Fibroblast of lung (primary cell): ENCODE measurements at regions not wholly inside any gene's neighbourhood (a gene's known extent, or its start where the extent isn't known, plus 50 kb on each side); places are given as distances from the start of the nearest gene placed in this dataset.

Experiments
- EZH2 ChIP-seq: IDR thresholded peaks from 2 replicates; pipeline ENCODE4 v1.5.1; 2012; ENCODE audit warnings: low read length, control low read depth, mild to moderate bottlenecking; ENCODE audit errors: missing control alignments
- TF ChIP-seq, protein P1 (sequence below), 2 donors: IDR thresholded peaks in 1 of 2; conservative IDR thresholded peaks in 1 of 2; 1 replicate in 1 of 2; 2 replicates in 1 of 2; pipeline ENCODE4 v1.5.1; 2011 to 2012; ENCODE audit warnings: low read length in 2 of 2, control low read depth in 1 of 2, inconsistent platforms in 1 of 2, low read depth in 1 of 2, mild to moderate bottlenecking in 1 of 2

GRCh38 chr16:79723583-79724168 lies 123.1 kb upstream of the MAF start:
- TF ChIP-seq, protein P1, sequence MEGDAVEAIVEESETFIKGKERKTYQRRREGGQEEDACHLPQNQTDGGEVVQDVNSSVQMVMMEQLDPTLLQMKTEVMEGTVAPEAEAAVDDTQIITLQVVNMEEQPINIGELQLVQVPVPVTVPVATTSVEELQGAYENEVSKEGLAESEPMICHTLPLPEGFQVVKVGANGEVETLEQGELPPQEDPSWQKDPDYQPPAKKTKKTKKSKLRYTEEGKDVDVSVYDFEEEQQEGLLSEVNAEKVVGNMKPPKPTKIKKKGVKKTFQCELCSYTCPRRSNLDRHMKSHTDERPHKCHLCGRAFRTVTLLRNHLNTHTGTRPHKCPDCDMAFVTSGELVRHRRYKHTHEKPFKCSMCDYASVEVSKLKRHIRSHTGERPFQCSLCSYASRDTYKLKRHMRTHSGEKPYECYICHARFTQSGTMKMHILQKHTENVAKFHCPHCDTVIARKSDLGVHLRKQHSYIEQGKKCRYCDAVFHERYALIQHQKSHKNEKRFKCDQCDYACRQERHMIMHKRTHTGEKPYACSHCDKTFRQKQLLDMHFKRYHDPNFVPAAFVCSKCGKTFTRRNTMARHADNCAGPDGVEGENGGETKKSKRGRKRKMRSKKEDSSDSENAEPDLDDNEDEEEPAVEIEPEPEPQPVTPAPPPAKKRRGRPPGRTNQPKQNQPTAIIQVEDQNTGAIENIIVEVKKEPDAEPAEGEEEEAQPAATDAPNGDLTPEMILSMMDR (conservative IDR thresholded peaks at IDR 0.05 in 1 of 2, IDR thresholded peaks at IDR 0.05 in 1 of 2; ENCODE audit: low read depth in 1 of 2, low read length in 2 of 2) = no peak
- no peak for TF ChIP-seq EZH2
